T47D (cell line): ENCODE measurements at regions not wholly inside any gene's neighbourhood (a gene's known extent, or its start where the extent isn't known, plus 50 kb on each side); places are given as distances from the start of the nearest gene placed in this dataset.

Source experiments
- DNase-seq, 2 experiments: peaks; one replicate each; pipeline versions ENCODE4 v3.0.0 to v3.0.0-alpha.2; 2011 to 2012; ENCODE audit warnings: low read depth in 1 of 2, low spot score in 1 of 2
- JUND ChIP-seq: IDR thresholded peaks from 2 replicates; pipeline ENCODE4 v1.6.1; 2012; ENCODE audit warnings: low read depth
- in situ Hi-C: cut with HindIII; loops from 2 replicates; pipeline ENCODE4 v1.10.0; 2016; ENCODE audit warnings: low sequenced_read_pairs, low pct_unique_long_range_greater_than_20kb

GRCh38 chr1:214830941-214831340 lies 227.9 kb downstream of the CENPF start:
- in situ Hi-C loops, result no loop called here
- peak in 1 of 2 experiments; percentile 54 for DNase-seq
- TF ChIP-seq JUND, result no peak

DNA sequence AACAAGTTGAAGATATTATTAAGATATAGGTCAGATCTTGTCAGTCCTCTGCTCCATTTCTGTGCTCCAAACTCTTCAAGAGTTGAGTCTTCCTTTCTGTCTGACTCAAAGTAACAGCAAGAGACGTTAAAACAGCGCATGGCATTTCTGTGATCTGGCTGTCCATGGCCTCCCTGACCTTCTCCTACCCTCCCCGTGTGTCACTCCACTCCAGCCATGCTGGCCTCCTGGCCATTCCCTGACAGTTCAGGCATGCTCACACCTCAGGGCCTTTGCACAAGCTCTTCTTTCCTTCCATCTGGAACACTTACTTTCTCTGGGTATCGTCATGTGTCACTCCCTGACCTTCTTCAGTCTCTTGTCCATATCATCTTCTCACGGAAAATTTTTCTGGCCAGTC lies 229.0 kb downstream of the CENPF start:
- in situ Hi-C loops, result no loop called here
- DNase-seq, result no peak
- TF ChIP-seq JUND, result no peak

- DNase-seq, result peak in 1 of 2 experiments; percentile 20
- TF ChIP-seq JUND, result no peak
- in situ Hi-C loops, result no loop called here
These were observed 230.3 kb downstream of the CENPF start for GRCh38 chr1:214833178-214833756.

GRCh38 chr1:214837376-214837775 lies 234.4 kb downstream of the CENPF start:
- TF ChIP-seq JUND, result no peak
- in situ Hi-C loops, result no loop called here
- no peak for DNase-seq

DNA sequence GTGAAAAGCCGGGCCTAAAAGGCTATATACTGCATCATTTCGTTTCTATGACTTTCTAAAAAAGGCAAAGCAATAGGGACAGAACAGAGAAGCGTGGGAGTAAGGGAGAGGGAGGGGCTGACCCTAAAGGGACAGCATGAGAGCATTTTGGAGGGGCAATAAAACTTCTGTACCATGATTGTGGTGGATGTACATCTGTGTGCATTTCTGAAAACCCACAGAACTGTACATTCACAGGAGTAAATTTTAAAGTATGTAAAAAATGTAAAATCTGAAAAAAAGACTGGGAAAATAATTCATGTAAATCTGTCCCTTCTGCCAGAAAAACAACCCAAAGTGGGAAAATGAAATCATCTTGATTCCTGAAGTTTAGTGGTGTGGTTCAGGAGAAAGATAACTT lies 235.4 kb downstream of the CENPF start:
- in situ Hi-C loops, result no loop called here
- no peak for DNase-seq
- TF ChIP-seq JUND, result no peak

DNA sequence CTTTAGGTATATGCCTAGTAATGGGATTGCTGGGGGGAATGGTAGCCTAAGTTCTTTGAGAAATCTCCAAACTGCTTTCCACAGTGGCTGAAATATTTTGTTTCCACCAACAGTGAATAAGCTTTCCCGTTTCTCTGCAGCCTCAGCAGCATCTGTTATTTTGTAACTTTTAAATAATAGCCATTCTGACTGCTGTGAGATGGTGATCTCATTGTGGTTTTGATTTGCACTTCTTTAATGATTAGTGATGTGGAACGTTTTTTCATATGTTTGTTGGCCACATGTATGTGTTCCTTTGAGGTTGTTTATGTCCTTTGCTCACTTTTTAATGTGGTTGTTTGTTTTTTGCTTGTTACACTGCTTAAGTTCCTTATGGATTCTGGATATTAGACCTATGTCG lies 237.4 kb downstream of the CENPF start:
- no peak for DNase-seq
- no peak for TF ChIP-seq JUND
- in situ Hi-C loops, result no loop called here

- no peak for TF ChIP-seq JUND
- in situ Hi-C loops, result no loop called here
- no peak for DNase-seq
These were observed 239.7 kb upstream of the KCNK2 start for GRCh38 chr1:214842856-214843255.

GRCh38 chr1:214843281-214843680 lies 239.3 kb upstream of the KCNK2 start:
- no peak for TF ChIP-seq JUND
- in situ Hi-C loops, result no loop called here
- DNase-seq, result no peak

DNA sequence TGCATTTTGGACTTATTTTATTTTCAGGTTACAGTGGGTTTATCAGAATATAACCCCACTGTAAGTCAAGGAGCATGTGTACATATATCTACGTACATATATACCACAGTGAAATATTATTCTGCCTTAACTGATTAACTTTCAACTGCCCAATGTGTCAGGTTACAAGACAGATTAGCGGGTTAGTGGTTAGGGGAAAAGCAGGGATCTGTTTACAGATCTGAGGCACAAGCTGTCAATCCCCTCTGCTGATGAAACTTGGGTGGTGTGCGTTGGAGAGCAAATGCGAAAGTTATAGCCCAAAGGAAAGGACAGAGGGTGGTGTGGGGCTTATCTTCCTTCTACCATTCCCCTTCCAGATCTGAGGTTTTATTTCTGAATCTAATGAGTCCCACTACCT lies 238.2 kb upstream of the KCNK2 start:
- in situ Hi-C loops, result no loop called here
- TF ChIP-seq JUND, result no peak

GRCh38 chr1:214846276-214846675 lies 236.3 kb upstream of the KCNK2 start:
- in situ Hi-C loops, result no loop called here
- no peak for TF ChIP-seq JUND
- DNase-seq, result no peak

More for the DNA sequence above, 238.2 kb upstream of the KCNK2 start:
- DNase-seq, result no peak

GRCh38 chr1:214847071-214847810 lies 235.3 kb upstream of the KCNK2 start:
- in situ Hi-C loops, result no loop called here
- no peak for TF ChIP-seq JUND
- DNase-seq, result no peak

DNA sequence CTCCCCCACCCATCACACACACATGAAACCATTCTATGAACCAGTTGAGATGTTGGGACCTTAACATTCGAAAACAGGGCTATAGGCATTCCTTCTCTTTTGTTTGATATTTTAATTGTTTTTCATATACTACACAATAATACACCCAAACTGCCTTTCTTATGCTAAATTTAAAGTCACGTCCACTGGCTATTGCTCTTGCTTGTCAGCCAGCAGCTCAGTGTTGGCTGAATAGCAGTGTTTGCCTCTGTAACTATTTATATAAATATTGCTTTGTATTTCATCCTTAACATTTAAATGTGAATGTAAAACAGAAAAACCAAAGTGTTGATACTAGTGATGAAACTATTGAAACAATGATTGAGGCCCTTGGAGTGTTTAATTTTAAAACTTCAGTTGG lies 234.4 kb upstream of the KCNK2 start:
- in situ Hi-C loops, result no loop called here
- TF ChIP-seq JUND, result no peak

DNA sequence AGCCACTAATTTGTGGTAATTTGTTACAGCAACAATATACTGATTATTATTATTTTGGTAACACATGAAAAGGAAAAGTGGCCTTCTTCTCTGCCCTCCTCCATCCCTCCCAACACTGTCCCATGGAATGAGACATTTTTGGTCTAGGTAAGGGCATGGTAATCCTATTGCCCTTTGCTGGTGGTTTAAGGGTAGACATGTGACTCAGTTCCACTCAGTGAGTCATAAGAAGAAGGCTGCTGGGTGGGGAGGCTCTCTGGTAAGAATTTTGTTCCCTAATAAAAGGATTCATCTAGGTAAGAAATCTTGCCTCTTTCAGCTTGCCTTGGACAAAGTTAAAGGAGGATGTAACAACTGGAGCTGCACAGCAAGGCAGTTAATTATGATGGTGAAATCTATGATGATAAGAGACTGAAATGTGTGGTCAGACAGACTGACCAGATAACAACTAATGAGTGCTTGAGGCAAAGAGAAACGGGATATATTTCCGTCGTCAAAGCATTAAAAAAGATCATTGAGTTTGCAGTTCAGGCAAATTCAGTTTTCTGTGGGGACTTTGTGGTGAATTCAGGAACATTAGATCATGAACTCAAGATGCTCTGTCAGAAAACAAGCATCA lies 232.0 kb upstream of the KCNK2 start:
- no peak for DNase-seq
- in situ Hi-C loops, result no loop called here
- TF ChIP-seq JUND, result no peak

More for the DNA sequence above, 234.4 kb upstream of the KCNK2 start:
- DNase-seq, result no peak

- no peak for DNase-seq
- in situ Hi-C loops, result no loop called here
- TF ChIP-seq JUND, result no peak
These were observed 229.2 kb upstream of the KCNK2 start for GRCh38 chr1:214853340-214853739.
